OCI-LY1 (cell line): ENCODE measurements at regions not wholly inside any gene's neighbourhood (a gene's known extent, or its start where the extent isn't known, plus 50 kb on each side); places are given as distances from the start of the nearest gene placed in this dataset.

Experiments used
- CTCF ChIP-seq: fragments of 200-600 bp; sonication (generic), shearing (Covaris generic); IDR thresholded peaks from 2 replicates; pipeline ENCODE4 v1.5.1; 2017; ENCODE audit warnings: mild to moderate bottlenecking, antibody characterized with exemption, low read length, moderate library complexity, mixed read lengths
- EZH2 ChIP-seq: fragments of 200-600 bp; sonication (generic), shearing (Covaris generic); IDR thresholded peaks from 2 replicates; pipeline ENCODE4 v1.8.0; 2017; ENCODE audit warnings: borderline replicate concordance, mixed run types, mild to moderate bottlenecking, antibody characterized with exemption, low read length, moderate library complexity, mixed read lengths

GRCh38 chr12:62032870-62033269, 227.3 kb upstream of the USP15 start:
- TF ChIP-seq CTCF (no peak), EZH2 (no peak)
